ENCODE measurements at regions not wholly inside any gene's neighbourhood (a gene's known extent, or its start where the extent isn't known, plus 50 kb on each side); places are given as distances from the start of the nearest gene placed in this dataset.

DNA sequence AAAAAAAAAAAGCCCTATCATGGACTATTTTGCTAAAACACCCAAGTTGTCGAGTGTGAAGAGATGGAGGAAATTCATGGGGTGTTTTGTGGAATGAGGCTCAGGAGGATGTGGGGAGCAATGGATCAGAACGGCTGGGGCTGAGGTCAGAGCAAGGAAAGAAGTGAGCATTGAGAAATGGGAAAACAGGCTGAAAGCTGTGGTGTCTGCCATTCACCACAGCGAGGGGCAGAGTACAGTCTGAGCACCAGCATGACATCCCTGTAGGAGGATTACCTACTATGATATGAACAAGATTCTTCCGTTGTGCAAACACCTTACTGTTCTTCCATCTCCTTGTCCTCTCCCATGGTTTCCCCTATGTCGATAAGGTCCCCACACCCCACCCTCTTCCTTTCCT is 193.1 kb downstream of the TMEM114 start:
- no peak for DNase-seq (ENCODE audit: extremely low read depth, low read depth)
- TF ChIP-seq, protein P1, sequence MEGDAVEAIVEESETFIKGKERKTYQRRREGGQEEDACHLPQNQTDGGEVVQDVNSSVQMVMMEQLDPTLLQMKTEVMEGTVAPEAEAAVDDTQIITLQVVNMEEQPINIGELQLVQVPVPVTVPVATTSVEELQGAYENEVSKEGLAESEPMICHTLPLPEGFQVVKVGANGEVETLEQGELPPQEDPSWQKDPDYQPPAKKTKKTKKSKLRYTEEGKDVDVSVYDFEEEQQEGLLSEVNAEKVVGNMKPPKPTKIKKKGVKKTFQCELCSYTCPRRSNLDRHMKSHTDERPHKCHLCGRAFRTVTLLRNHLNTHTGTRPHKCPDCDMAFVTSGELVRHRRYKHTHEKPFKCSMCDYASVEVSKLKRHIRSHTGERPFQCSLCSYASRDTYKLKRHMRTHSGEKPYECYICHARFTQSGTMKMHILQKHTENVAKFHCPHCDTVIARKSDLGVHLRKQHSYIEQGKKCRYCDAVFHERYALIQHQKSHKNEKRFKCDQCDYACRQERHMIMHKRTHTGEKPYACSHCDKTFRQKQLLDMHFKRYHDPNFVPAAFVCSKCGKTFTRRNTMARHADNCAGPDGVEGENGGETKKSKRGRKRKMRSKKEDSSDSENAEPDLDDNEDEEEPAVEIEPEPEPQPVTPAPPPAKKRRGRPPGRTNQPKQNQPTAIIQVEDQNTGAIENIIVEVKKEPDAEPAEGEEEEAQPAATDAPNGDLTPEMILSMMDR (IDR thresholded peaks at IDR 0.05; ENCODE audit: low read depth, low read length), result no peak

DNA sequence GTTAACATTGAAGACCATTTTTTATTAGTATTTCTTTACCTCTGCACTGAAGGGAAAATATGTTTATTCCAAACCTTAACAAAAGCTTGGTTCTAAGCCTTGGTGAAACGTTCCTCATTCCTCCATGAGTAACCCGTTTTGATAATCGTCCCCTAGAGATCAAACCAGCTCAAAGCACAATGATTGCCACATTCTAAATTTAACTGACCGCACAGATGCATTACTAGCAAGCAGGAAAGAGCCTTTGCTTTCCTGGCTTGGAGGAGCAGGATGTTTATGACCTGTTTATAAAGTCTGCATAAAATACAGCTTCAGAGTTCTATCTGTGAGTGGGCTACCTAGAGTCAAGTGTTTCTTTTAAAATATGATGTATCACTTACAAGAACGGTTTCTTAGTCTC is 193.8 kb downstream of the TMEM114 start:
- TF ChIP-seq, protein P1 (IDR thresholded peaks at IDR 0.05; ENCODE audit: low read depth, low read length), result no peak
- DNase-seq (ENCODE audit: extremely low read depth, low read depth), result no peak

DNA sequence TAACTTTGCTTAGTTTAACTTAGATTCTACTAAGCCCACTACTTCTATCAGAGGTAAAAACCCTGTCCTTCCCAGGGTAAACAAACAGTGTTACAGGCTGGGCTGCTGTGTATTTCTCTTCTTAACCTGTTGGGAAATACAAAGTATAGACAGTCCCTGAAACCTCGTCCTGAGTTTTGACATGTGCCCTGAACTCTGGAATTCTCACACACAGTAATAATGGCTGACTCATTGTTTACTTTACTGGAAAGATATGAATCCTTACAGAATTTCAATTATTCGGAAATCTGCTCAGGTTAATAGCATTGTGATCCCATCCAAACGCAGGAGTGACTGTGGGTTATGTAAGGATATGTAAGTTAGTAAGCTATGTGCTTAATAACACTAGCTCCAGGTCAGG is 199.1 kb downstream of the TMEM114 start:
- TF ChIP-seq, protein P1 (IDR thresholded peaks at IDR 0.05; ENCODE audit: low read depth, low read length), result no peak
- DNase-seq (ENCODE audit: extremely low read depth, low read depth), result no peak

DNA sequence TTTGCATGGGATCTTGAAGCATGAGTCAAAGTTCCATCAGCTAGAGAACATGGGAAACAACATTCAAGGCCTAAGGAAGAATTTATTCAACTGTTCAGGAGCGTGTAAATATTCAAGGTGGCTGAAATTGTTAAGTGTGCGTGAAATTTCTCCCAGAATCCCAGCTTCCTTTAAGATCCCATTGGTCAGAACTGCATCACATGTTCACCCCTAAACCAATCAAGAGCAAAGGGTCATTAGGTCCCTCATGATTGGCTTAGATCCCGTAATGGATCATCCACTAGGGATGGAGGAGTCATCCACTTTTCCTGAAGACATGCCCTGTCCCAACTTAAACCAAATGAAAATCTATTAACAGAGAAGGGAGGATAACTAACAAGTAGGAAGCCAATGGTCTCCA is 201.6 kb downstream of the TMEM114 start:
- no peak for DNase-seq (ENCODE audit: extremely low read depth, low read depth)
- TF ChIP-seq, protein P1 (IDR thresholded peaks at IDR 0.05; ENCODE audit: low read depth, low read length), result no peak

DNA sequence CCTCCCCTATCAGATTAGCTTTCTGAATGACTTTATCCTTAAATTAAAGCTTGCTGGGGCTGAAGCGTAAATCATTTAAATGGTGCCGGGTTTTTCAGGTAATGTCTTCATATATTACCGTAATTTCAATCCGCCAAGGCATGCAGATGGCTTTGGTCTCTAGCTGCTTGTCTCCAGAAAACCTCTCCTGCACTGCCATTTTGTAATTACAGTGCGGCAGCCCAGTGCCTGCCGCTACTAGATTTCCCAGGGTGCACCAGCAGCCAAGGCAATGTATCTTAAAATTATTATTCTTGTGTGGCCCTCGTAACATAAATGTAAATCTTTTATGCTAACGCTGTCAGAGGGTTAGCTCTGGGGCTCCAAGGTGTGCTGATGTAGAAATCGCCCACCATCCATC is 208.5 kb downstream of the TMEM114 start:
- DNase-seq (ENCODE audit: extremely low read depth, low read depth), result no peak
- TF ChIP-seq, protein P1 (IDR thresholded peaks at IDR 0.05; ENCODE audit: low read depth, low read length), result no peak

DNA sequence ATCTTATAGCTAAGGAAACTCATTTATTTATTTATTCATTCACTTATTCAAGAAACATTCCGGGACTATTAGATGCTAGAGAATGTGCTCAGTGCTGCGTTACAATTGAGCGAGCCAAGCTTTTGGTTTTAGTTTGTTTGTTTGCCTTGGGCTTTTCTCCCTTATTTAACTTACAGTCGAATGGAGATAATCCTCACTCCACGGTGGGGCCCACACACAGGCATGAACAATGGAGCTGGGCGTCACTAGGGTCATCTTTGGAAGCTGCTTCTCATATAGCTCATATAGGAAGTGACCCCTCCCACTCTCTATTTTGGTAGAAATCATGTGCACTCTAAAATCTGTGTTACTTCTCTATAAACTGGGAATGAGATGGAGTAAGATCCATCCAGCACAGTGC is 210.0 kb downstream of the TMEM114 start:
- TF ChIP-seq, protein P1 (IDR thresholded peaks at IDR 0.05; ENCODE audit: low read depth, low read length), result no peak
- no peak for DNase-seq (ENCODE audit: extremely low read depth, low read depth)

DNA sequence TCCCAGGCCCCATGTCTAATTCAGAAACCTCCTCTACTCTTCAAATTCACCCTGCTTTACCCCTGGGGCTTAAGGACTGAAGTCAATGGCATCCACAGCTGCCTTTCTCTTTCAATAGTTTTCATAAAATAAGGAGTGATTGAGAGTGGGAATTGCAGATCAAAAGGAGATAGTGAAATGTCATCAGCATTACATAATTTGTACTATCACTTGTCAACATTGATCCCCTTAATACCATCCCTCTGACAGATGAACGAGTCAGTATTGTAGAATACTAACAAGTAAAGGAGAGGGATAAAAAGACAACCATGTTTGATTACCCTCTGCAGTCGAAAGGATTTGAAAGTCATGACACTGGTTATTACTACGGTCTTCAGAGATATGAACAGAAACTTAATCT is 212.4 kb downstream of the TMEM114 start:
- TF ChIP-seq, protein P1 (IDR thresholded peaks at IDR 0.05; ENCODE audit: low read depth, low read length), result no peak
- DNase-seq (ENCODE audit: extremely low read depth, low read depth), result no peak
